ENCODE measurements at regions not wholly inside any gene's neighbourhood (a gene's known extent, or its start where the extent isn't known, plus 50 kb on each side); places are given as distances from the start of the nearest gene placed in this dataset.

DNA sequence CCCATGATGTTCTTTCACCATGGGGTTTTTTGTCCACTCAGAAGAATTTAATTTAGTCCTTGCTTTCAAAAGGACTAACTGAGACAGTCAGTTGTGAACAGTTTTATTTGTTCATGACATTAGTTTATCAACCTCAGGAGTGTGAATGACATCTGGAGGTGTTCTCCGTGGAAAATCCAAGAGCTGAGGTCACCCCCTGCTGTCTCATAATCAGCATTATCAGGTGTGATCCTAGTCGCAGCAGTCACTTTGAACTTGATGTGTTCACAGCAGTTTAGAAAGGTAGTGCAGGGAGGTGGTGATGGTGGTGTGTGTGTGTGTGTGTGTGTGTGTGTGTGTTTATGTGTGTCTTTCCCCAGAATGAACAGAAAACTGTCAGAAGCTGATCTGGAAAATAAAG, 1760.8 kb upstream of the PCDH10 start:
- TF ChIP-seq, protein P1, sequence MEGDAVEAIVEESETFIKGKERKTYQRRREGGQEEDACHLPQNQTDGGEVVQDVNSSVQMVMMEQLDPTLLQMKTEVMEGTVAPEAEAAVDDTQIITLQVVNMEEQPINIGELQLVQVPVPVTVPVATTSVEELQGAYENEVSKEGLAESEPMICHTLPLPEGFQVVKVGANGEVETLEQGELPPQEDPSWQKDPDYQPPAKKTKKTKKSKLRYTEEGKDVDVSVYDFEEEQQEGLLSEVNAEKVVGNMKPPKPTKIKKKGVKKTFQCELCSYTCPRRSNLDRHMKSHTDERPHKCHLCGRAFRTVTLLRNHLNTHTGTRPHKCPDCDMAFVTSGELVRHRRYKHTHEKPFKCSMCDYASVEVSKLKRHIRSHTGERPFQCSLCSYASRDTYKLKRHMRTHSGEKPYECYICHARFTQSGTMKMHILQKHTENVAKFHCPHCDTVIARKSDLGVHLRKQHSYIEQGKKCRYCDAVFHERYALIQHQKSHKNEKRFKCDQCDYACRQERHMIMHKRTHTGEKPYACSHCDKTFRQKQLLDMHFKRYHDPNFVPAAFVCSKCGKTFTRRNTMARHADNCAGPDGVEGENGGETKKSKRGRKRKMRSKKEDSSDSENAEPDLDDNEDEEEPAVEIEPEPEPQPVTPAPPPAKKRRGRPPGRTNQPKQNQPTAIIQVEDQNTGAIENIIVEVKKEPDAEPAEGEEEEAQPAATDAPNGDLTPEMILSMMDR (IDR thresholded peaks at IDR 0.05) = no peak
- no peak for TF ChIP-seq ZFX (IDR thresholded peaks at IDR 0.05; ENCODE audit: borderline replicate concordance)
- no peak overlapping the region for H3K27ac ChIP-seq

DNA sequence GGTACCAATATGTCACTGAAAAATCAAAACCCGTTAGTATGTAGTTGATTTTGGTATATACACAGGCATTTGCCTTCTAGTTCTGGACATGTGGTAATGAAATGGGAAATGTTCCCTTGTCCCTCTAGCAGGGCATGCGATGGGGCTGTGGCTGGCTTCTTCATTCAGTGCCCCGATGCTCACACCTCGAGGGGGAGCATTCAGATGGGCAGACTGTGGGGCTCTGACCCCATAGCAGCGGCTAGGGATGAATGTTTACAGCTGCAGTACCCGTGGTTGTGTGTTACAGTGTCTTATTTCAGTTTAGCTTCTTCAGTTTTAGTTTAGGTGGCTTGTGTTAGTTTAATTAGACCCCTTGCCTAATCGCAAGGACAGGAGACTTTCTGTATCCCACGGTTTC, 1741.0 kb upstream of the PCDH10 start:
- TF ChIP-seq, protein P1 (IDR thresholded peaks at IDR 0.05) = no peak
- no peak for TF ChIP-seq ZFX (IDR thresholded peaks at IDR 0.05; ENCODE audit: borderline replicate concordance)
- no peak overlapping the region for H3K27ac ChIP-seq

DNA sequence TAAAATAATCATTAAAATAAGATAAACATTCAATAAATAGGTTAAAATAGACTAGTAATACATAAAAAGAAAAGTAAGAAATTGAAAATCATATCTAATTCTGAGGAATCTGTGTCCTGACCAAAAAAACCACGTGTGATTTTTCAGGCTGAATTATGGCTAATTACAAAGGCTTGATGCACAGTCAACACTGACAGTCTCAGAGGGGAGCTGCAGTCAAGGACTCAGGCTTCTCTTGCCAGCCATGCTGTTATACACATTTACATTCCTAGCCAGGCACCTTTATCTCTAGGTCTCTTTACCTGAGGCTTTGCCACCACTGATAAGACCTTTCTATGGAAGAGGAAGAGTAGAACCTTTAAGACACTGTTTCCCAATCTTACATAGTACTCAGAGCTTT, 1737.7 kb upstream of the PCDH10 start:
- no peak overlapping the region for H3K27ac ChIP-seq
- TF ChIP-seq, protein P1 (IDR thresholded peaks at IDR 0.05) = no peak
- no peak for TF ChIP-seq ZFX (IDR thresholded peaks at IDR 0.05; ENCODE audit: borderline replicate concordance)

DNA sequence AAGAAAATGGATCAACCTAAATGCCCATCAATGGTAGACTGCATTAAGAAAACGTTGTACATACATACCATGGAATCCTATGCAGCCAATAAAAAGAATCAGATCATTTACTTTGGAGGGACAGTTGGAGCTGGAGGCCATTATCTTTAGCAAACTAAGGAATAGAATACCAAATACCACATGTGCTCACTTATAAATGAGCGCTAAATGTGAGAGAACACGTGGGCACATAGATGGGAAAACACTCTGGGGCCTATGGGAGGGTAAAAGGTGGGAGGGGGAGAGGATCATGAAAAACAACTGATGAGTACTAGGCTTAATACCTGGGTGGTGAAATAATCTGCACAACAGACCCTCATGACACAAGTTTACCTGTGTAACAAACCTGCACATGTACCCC, 1729.9 kb upstream of the PCDH10 start:
- H3K27ac ChIP-seq = no peak overlapping the region
- TF ChIP-seq, protein P1 (IDR thresholded peaks at IDR 0.05) = no peak
- TF ChIP-seq ZFX (IDR thresholded peaks at IDR 0.05; ENCODE audit: borderline replicate concordance) = no peak

DNA sequence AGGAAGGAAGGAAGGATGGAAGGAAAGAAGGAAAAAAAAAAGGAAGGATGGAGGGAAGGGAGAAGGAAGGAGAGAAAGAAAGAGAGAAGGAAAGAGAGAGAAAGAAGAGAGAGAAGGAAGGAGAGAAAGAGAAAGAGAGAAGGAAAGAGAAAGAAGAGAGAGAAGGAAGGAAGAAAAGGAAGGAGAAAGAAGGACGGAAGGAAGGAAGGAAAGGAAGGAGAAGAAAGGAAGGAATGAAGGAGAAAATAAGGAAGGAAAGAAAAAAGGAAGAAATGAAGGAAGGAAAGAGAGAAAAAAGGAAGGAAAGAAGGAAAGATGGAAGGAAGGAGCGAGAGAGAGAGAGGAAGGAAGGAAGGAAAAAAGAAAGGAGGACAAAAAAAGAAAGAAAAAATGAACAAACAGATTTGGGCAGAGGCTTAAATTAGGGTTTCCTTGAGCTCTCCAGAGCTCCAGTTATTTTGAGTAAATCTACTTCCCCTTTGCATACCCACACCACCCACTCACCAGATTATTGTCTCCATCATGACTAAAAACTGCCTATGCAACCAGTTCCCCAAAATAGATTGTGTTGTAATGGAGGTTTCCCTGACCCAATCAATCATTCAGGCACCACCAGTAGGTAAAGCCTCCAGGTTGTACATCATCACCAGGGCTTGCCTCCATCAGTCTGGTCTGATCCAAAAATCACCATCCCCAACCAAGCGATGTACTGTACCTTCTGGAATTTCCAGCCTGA, 1722.9 kb upstream of the PCDH10 start:
- TF ChIP-seq, protein P1 (IDR thresholded peaks at IDR 0.05) = no peak
- no peak overlapping the region for H3K27ac ChIP-seq

DNA sequence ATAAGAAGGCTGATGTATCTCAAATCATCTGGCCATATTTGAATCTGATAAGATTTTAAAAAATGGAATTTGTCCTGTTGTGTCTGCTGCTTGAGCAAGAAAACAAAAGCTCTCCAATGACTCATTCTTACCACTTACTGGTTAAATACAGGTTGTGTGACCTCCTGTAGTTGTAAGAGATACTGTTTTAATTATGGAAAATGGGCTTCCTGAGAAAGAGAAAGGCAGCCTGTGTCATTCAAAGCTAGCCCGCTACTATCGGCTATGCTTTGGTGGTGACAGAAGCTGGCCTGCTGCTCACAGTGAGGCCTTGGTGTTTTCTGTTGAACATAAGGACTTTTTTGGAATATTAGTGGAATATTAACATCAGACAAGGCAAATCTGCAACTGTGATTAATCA, 1722.1 kb upstream of the PCDH10 start:
- no peak overlapping the region for H3K27ac ChIP-seq
- TF ChIP-seq ZFX (IDR thresholded peaks at IDR 0.05; ENCODE audit: borderline replicate concordance) = no peak
- TF ChIP-seq, protein P1 (IDR thresholded peaks at IDR 0.05) = no peak

DNA sequence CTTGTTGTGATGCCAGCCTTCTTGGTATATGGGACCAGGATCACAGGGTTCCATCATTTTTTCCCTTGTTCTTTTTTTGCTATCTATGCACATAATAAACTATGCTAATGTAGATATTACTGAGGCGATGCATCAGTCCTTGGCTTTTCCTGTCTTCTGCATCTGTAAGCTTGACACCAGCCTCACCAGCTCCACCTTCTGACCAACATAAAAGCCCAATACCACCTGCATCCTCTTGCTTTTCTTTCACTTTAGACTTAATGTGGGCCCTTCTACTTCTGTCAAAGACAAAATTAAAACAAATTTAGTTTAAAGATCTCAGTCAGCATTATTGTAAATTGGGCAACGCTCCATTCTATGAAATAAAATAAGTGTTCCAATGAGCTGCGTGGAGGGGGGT, 1718.8 kb upstream of the PCDH10 start:
- no peak overlapping the region for H3K27ac ChIP-seq
- no peak for TF ChIP-seq ZFX (IDR thresholded peaks at IDR 0.05; ENCODE audit: borderline replicate concordance)
- TF ChIP-seq, protein P1 (IDR thresholded peaks at IDR 0.05) = peak; percentile 36
